ENCODE measurements at regions not wholly inside any gene's neighbourhood (a gene's known extent, or its start where the extent isn't known, plus 50 kb on each side); places are given as distances from the start of the nearest gene placed in this dataset.

GRCh38 chr13:76014406-76015318 is 378.5 kb downstream of the LMO7 start:
- DNase-seq (ENCODE audit: low read depth), result no peak
- no peaks in the 10 kb centered on the region for H3K36me3 ChIP-seq (ENCODE audit: control insufficient read depth, insufficient read depth, low read length)
- H3K27me3 ChIP-seq (ENCODE audit: control insufficient read depth, insufficient read depth, low read length), result no peaks in the 10 kb centered on the region
- no peak overlapping the region for H3K4me3 ChIP-seq (ENCODE audit: low read depth, low read length)
- no peak for TF ChIP-seq CTCF (IDR thresholded peaks at IDR 0.05; ENCODE audit: insufficient read depth, low read length, poor library complexity, severe bottlenecking)

GRCh38 chr13:76012091-76012721 is 376.1 kb downstream of the LMO7 start:
- no peaks in the 10 kb centered on the region for H3K36me3 ChIP-seq (ENCODE audit: control insufficient read depth, insufficient read depth, low read length)
- DNase-seq (ENCODE audit: low read depth), result peak; percentile 61
- H3K4me3 ChIP-seq (ENCODE audit: low read depth, low read length), result no peak overlapping the region
- TF ChIP-seq CTCF (IDR thresholded peaks at IDR 0.05; ENCODE audit: insufficient read depth, low read length, poor library complexity, severe bottlenecking), result no peak
- H3K27me3 ChIP-seq (ENCODE audit: control insufficient read depth, insufficient read depth, low read length), result no peaks in the 10 kb centered on the region

- no peak for TF ChIP-seq CTCF (IDR thresholded peaks at IDR 0.05; ENCODE audit: insufficient read depth, low read length, poor library complexity, severe bottlenecking)
- Histone ChIP-seq H3K27me3 (ENCODE audit: control insufficient read depth, insufficient read depth, low read length) (no peaks in the 10 kb centered on the region), H3K4me3 (ENCODE audit: low read depth, low read length) (no peak overlapping the region), H3K36me3 (ENCODE audit: control insufficient read depth, insufficient read depth, low read length) (no peaks in the 10 kb centered on the region)
- DNase-seq (ENCODE audit: low read depth), result no peak
These were observed 373.2 kb downstream of the LMO7 start for GRCh38 chr13:76009267-76009890.

- no peaks in the 10 kb centered on the region for H3K27me3 ChIP-seq (ENCODE audit: control insufficient read depth, insufficient read depth, low read length)
- no peak for TF ChIP-seq CTCF (IDR thresholded peaks at IDR 0.05; ENCODE audit: insufficient read depth, low read length, poor library complexity, severe bottlenecking)
- H3K36me3 ChIP-seq (ENCODE audit: control insufficient read depth, insufficient read depth, low read length), result no peaks in the 10 kb centered on the region
- DNase-seq (ENCODE audit: low read depth), result no peak
- H3K4me3 ChIP-seq (ENCODE audit: low read depth, low read length), result no peak overlapping the region
These were observed 368.3 kb downstream of the LMO7 start for GRCh38 chr13:76004416-76004815.

GRCh38 chr13:76000131-76000530 is 364.0 kb downstream of the LMO7 start:
- no peaks in the 10 kb centered on the region for H3K36me3 ChIP-seq (ENCODE audit: control insufficient read depth, insufficient read depth, low read length)
- no peaks in the 10 kb centered on the region for H3K27me3 ChIP-seq (ENCODE audit: control insufficient read depth, insufficient read depth, low read length)
- TF ChIP-seq CTCF (IDR thresholded peaks at IDR 0.05; ENCODE audit: insufficient read depth, low read length, poor library complexity, severe bottlenecking), result no peak
- DNase-seq (ENCODE audit: low read depth), result no peak
- H3K4me3 ChIP-seq (ENCODE audit: low read depth, low read length), result no peak overlapping the region

Measured in kidney epithelial cell (primary cell).